T-helper 22 cell (primary cell): ENCODE measurements at regions not wholly inside any gene's neighbourhood (a gene's known extent, or its start where the extent isn't known, plus 50 kb on each side); places are given as distances from the start of the nearest gene placed in this dataset.
"Not testable (repeated sequence)": the region's sequence is repeated elsewhere in the genome, so short reads cannot be mapped to it uniquely, and the experiment has no call there.

Source experiments
- DNase-seq: peaks from one replicate; pipeline ENCODE4 v3.0.0-alpha.2; 2020; ENCODE audit warnings: low read depth

DNA sequence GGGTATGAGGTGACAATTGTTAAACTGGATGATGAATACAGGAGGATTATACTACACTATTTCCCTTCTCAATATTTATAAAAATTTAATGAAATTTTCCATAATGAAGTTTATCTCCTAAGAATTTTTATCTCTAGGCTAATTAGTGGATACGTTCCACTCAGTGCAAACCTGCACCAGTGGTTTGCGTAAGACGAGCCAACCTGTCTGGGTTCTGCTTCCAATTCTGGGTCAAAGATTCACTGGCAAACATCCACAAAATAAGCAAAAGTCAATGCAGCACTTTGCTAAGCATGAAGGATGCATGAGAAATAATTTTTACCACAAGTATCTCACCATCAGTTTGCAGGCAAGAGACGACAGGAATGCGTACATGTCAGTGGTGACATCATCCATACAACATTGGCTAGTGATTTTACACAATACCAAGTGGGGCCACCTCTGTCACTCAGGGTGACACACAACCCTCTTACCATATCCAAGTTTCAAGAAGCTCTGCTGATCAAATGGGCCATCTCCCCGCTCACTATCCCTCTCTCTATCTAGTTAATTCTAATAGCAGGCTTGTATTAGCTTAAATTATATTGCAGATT, 51.7 kb downstream of the FAM50B start:
- DNase-seq, result no peak

DNA sequence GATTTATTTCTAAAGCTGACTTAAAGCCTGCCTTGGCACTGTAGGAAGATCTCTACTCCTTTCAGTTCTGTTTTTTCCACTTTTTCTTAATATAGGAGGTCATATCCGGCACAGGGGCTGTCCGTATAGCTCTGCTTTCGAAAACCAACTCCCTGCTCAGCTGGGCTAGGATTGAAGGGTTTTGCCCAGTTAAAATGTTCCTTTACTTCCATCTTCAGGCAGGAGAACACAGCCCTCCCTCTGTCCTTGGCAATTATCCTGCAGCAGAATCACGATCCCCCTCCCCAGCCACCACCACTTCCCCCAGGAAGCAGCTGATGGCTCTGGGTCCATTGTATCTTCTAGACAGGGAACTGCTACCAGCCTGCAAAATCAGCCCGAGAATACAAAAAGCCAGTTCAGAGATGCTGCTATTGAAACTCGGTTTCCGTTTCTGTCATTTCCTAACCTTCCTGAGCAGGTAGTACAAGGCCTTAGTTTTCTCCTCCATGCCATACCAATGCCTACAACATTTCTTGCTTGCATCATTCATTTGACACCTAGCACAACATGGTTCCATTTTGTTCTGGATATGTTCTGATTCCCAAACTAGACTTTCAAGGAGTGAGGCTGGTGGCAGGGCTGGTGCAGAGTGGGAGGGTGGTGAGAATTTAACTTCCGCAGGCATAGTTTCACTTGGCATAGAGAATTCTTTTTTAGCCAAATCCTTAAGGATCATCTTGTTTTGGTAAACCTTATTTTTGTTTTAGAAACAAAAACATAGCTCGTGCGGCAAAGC, 53.9 kb downstream of the FAM50B start:
- no peak for DNase-seq

DNA sequence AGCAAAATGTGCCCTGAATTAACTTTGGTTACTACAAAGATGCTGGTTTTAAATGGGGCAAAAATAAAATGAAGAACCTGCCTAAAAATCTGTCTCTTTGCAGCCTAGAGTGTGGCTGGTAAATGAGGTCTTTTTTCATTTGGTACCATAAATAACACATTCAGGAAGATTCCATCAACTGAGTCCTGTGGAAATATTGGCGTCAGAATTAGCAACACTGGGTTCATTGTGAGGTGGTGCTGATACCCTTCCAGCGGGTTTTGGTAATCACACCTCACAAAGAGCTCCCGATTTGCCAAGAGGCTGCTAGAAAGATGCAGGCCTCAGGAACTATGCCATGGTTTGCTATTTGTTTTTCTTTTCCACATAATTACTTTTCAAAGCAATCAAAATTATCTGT, 55.3 kb downstream of the FAM50B start:
- no peak for DNase-seq

DNA sequence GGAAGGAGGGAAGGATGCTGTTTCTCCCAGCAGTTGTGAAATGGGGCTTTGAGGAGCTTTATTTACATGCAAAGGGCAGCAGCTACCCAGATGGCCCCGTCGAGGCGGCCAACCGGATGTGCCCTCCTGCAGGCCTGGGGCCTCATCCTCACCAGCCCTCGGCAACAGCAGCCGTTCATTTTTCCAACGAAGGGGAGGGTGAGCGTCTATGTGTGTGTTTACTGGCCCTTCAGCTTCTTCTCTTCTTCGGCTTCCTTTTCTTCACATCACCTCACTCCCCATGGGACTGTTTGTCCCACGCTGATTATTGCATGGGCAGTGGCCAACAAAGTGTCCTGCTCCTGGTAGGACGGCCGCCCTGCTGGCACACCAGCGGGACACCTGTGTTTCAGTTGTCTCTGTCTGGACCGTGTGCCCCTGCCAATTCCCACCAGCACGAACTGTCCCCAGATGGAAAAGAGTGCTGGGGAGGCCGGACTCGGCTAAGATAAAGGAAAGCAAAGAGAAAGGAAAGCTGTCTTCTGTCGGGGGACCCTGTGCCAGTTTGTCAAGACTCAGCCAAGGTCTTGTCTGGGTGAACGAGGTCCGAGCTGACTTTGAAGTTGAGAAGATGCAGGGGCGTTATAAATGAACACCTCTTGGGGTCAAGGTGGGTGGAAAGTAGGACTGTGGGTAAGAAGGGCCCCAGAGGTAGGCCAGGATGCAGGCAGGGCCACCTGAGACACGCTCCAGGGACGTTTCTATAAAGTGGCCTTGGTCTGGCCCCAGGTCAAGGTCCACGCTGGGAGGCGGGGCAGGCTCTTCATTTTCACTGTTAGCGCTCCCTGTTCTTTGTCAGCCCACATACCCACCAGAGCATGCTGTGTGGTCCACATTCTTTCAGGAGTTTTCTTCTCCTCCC, 57.0 kb downstream of the FAM50B start:
- DNase-seq, result no peak

DNA sequence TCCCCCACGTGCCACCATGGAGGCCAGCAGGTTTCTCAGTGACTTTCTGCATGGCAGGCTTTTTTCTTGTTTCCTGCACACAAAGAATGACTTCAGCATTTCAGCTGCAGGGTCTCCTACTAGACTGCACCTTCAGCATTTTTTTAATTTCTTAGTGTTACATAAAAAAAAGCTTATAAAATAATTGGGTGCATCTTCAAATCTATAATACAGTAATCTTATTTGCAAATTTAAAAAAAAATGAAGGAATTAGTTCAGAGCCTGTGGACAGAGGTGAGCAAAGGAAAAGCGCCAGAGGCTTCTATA, 57.6 kb downstream of the FAM50B start:
- DNase-seq, result no peak

DNA sequence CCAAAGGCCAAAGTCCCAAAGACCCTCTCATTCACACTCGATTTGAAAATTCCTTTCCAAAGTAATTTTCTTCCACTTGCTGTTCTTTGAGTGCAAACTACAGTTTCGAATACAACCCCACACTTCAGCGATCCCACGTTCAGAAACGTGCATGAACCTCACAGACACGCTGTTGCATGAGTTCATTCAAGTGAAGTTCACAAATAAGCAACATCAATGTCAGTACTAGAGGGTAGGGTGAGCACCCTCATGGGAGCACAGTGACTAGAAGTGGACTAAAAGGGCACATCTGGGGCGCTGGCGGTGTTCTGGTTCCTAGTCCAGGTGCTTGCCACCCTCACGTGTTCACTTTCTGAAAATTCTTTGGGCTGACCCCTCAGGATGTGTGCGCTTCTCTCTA, 59.0 kb downstream of the FAM50B start:
- no peak for DNase-seq

DNA sequence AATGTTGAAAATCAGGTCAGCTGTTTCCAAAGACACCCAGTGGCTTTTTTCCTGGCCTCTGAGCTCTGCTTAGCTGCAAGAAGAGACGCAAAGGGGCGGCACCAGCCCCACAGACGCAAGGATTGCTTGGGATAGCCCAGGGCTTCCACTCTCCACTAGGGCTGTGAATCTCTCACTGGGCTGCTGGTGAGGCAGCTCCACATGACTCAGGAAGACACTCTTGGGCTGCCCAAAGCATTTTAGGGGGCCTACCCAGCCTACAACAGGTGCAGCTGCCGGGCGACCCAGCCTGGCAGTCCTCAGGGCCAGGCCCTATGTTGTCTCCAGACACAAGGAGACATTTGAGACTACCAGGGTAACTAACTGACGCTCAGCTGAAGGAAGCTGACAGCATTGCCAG, 59.8 kb downstream of the FAM50B start:
- DNase-seq, result no peak

DNA sequence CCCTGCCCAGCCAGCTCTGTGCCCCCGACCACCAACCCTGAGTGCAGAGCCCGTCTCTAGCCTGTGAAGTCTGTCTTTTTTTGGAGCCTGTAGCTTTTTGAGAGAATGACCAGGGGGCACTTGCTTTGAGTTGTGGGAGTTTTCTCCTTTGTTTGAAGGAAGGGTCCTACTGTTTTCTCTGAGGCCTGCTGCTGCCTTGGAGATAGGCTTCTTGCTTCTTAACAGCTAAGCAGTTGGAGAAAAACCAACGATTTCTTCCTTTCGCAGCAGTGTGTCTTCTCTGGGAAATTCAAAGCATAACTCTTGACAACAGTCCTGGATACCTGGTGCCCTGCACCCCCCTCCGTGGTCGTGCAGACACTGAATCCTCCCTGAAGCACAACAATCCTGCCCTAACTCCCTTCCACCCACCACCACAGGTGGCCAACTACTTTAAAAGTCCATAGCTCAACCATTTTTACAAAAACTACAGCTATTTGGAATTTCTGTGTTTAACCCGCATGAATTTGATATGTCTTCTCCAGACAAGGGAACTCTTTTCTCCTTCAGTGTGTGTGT, 61.0 kb downstream of the FAM50B start:
- no peak for DNase-seq

DNA sequence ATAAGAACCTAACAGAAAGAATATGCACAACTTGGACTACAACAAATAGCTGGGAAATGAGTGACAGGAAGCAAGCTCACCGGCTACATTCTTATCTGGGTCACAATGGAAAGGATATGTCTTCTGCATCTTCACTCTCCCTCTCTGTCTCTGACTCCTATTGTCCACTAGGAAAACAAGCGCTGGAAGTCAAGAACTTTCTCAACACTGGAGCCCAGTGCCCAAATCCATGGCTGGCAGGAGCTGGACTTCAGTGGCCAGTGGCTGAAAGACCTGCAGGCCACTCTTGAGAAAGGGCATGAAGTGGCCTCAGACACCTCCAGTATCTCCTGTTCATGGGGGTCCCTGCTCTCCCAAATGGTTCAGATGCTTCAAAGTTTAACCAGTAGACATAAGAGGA, 62.0 kb downstream of the FAM50B start:
- DNase-seq, result no peak

DNA sequence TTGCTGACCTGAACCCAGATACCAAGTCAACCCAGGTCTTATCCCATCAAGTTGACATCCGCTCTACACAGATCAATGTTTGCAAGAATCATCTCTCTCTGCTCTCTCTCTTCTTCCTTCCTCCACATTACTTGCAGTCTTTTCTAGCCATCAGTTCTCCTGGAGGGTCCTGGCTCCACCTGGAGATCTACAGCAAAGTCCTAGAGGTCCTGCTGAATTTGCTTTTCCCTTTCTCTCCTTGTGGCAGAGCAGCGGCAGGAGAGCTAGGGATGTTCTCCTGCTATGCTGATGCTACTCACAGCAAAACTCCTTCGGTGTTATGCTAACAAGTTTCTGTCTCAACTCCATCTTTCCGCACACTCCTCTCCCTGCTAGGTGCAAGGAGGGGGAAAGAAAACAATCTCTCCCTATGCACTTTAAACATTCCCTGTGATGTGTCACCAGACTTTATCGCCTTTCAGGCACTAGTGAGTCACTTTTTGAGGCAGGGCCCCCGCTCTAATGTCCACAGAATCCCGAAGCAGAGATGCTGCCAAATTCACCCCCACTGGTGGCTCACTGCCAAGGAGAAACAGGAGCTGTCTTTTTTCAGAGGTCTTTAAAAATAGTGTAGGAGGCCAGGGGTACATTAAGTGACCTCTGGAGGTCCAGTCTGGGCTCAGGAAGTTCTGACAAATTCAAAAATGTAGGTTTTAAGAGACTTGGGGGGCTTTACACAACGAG, 62.6 kb downstream of the FAM50B start:
- no peak for DNase-seq

DNA sequence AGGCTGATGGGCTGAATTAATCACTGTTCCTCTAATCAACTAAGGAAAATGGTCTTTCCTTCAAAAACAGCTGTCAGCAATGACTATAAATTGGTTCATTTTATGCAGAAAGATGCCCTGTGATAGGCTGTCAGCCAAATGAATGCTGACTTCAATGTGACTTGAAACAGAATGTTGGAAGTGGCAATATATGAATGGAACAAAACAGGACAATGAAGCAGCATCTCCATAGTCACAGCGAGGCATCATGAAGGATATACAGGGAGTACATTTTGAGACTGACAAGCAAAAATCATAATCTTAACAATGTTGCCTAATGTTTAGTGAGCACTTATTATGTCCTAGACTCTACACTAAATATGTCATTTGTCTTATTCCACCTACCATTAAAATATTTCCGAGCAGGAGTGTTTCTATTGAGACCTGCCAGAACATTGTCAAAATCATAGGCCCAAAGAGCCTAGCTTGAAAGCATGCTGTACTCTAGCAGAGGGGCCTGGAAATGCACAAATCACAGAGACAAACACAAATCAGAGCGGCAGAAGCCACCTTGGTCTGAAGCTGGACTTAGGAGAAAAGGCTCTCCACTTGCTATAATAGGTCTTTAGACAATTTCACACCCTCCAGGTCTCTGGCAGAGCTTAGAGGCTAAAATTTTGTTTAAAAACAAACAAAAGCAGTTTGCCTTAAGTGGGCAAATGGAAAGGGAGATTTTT, 63.3 kb downstream of the FAM50B start:
- DNase-seq, result no peak

DNA sequence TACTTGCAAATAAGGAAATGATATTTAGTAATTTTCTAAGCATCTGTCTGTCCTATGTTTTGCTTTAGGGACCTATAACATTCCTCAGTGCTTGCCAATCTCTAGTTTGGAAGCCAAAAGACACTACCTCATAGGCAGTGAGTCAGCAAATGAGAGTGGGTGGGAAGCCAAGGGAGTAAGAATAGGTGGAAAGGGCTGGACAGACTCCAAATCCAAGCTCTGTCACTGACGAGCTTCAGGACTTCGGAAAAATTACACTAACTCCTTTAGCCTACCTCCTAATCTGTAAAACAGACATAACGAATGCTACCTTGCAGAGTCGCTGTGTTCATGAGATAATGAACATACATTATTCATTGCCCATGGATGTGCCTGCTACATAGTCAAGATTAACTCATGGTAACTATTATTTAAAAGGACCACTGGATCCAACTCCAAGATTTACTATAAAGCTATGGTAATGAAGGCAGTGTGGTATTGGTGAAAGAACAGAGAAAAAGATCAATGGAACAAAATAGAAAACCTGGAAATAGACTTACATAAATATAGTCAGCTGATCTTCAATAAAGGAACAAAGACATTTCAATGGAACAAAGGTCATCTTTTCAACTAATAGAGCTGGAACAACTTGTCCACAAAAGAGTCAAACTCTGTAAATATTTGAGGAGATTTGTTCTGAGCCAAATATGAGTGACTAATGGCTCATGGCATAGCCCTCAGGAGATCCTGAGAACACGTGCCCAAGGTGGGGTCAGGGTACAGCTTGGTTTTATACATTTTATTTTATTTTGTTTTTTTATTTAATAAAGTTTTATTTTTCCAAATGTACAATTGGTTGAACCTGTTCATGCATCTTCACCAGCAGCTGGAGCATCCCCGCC, 64.1 kb downstream of the FAM50B start:
- no peak for DNase-seq

DNA sequence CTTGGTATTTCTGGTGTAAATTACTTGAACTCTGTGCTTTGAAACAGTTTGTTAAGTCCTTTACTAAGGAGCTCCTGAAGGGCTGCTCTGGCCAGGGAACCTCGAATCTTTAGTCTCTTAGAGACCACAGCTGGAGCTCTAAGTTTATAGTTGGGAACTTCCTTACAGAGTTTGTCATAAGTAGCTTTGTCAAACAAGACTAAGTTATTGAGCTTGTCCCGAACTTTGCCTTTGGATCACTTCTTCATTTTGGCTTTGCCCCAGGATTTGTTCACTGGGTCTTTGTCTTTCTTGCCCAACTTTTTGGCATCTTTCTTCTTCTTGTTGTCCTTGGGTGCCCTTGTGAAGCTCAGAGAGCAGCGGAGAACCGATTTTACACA, 64.8 kb downstream of the FAM50B start:
- DNase-seq, result no peak

DNA sequence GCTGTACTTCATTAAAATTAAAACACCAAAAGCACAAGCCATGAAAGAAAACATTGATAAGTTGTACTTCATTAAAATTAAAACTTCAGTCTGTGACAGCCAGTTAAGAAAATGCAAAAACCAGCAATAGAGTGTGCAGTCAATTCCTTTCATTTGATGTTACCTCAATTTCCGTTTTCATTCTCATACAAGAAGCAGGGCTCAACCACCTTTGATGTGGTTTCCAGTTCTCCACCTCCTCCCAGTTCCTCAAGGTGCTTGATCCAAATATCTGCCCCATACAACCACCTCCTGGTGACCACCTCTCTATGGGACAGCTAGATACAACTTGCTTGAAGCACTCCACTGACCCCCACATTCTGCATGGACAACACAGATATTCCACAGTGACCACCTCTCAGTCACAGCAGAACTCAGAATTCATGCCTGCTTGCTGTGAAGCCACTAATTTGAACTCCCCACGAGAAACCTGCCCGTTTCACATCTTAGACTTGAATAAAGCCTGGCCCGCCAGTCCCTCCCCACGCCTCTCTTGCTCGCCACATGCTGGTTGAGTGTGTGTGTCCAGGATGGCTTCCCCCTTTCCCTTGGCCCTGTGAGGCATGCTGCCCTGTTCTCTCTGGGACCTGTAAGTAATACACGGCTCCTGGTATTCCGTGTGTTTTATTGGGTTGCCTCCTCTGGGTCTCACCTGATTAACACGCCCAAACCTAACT, 66.1 kb downstream of the FAM50B start:
- DNase-seq, result peak; percentile 2

DNA sequence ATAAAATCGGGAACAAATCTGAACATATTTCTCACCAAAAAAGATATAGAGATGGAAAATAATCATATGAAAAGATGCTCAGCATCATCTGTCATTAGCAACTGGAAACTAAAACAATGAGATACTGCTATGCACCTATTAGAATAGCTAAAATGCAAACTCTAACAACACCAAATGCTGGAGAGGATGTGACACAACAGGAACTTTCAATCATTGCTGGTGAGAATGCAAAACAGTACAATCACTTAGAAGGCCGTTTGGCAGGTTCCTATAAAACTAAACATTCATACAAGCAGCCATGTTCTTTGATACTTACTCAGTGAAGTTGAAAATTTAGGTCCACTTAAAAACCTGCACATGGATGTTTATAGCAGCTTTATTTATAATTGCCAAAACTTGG, 67.0 kb downstream of the FAM50B start:
- DNase-seq, result no peak

DNA sequence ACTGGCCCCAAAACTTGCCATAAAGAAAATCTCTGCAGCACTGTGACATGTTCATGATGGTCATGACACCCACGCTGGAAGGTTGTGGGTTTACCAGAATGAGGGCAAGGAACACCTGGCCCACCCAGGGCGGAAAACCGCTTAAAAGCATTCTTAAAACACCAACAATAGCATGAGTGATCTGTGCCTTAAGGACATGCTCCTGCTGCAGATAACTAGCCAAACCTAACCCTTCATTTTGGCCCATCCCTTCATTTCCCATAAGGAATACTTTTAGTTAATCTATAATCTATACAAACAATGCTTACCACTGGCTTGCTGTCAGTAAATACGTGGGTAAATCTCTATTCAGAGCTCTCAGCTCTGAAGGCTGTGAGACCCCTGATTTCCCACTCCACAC, 67.6 kb downstream of the FAM50B start:
- DNase-seq, result not testable (repeated sequence)

DNA sequence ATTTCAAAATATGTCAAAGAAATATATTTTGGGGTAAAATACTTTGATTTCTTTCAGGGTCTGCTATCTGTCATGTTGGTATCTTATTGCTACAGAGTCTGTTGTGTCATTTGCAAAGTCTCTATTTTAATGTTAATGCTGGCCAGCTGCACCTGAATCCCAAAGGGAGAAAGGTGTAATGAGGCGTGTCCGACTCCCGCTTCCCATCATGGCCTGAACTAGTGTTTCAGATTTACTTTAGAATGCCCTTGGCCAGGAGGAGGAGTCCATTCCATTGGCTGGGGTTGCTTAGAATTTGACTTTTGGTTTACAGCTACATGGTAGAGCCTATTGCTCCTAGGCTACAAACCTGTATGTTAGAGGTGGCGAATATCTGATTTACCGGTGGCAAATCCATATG, 69.3 kb downstream of the FAM50B start:
- DNase-seq, result no peak

DNA sequence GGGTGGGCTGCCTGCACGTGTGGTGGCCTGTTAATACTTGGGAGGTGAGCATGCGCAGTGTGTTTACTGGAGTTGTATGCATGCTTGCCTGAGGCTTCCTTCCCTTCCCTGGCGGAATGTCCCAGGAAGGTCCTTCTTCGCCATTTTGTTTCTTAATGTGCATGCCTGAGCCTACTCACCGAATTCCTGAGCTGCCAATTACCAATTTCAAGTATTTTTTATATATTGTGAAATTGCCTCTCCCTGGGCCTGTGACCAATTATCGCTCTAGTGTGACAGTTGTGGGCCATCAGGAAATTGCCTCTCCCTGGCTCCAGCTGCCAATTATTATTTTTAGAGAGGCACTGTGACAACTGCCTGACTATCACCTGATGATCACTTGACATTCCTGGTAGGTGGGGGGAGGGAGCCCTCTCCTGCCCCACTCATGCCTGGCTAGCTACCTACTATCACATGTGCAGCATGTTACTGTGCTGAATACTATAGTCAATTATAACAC, 70.0 kb downstream of the FAM50B start:
- DNase-seq, result no peak

DNA sequence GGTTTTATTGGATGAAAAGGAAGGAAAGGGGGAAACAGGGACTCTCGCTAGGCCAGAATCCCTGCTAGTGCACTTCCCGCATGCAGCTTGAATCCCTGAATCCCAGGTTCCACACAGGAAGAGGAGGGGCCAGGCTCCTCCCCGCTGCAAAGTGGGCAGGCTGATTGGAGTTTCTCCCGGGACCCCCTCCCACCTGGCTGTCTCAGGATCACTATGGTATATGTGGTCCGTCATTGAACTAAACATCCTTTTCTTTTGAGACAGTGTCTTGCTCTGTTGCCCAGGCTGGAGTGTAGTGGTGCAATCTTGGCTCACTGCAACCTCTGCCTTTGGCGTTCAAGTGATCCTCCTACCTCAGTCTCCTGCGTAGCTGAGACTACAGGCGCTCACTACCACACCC, 70.7 kb downstream of the FAM50B start:
- no peak for DNase-seq

DNA sequence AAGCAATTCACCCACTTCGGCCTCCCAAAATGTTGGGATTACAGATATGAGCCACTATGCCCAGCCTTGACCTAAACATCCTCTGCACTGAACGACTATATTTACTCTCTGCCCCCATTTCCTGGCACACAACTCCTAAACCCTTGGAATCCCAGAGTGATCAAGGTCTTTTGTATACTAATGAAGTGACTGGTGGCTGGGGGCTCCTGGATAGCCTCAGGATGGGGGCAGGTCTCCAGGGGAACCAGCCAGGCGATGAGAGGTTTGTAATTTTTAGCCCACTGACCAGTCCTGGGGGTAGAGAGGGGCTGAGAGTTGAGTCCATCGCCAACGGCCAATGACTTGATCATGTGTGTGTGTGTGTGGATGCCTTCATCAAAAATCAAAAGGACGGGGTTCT, 71.1 kb downstream of the FAM50B start:
- DNase-seq, result no peak
